HG03103 (cell line): ENCODE measurements at regions not wholly inside any gene's neighbourhood (a gene's known extent, or its start where the extent isn't known, plus 50 kb on each side); places are given as distances from the start of the nearest gene placed in this dataset.

ENCODE experiments used
- ATAC-seq: cut with Tn5 transposase; IDR thresholded peaks from one replicate; pipeline ENCODE4 v1.9.1; 2021; ENCODE audit warnings: low read depth; ENCODE audit not compliant: unreplicated experiment

- no peak for ATAC-seq
Measured at GRCh38 chr2:236317938-236318396, 53.8 kb upstream of the ASB18 start.

GRCh38 chr2:236318401-236318800 lies 54.2 kb upstream of the ASB18 start:
- ATAC-seq: no peak

- ATAC-seq: no peak
Measured at GRCh38 chr2:236319036-236319435, 54.8 kb upstream of the ASB18 start.

GRCh38 chr2:236321415-236321814 lies 57.2 kb upstream of the ASB18 start:
- ATAC-seq: no peak

GRCh38 chr2:236333417-236334121 lies 69.4 kb upstream of the ASB18 start:
- ATAC-seq: no peak

- ATAC-seq: no peak
Measured at GRCh38 chr2:236334122-236334876, 70.1 kb upstream of the ASB18 start.

- ATAC-seq: no peak
Measured at GRCh38 chr2:236335696-236336574, 71.7 kb upstream of the ASB18 start.

- ATAC-seq: no peak
Measured at GRCh38 chr2:236336575-236337464, 72.6 kb upstream of the ASB18 start.

- ATAC-seq: no peak
Measured at GRCh38 chr2:236337465-236338325, 73.5 kb upstream of the ASB18 start.

GRCh38 chr2:236338495-236339184 lies 74.4 kb upstream of the ASB18 start:
- no peak for ATAC-seq

- ATAC-seq: no peak
Measured at GRCh38 chr2:236340251-236340650, 76.0 kb upstream of the ASB18 start.

- ATAC-seq: no peak
Measured at GRCh38 chr2:236341067-236341466, 76.9 kb upstream of the ASB18 start.

- no peak for ATAC-seq
Measured at GRCh38 chr2:236341721-236342120, 77.5 kb upstream of the ASB18 start.

- ATAC-seq: no peak
Measured at GRCh38 chr2:236342507-236342906, 78.3 kb upstream of the ASB18 start.

GRCh38 chr2:236342951-236343350 lies 78.7 kb upstream of the ASB18 start:
- no peak for ATAC-seq

GRCh38 chr2:236343400-236344161 lies 79.4 kb upstream of the ASB18 start:
- ATAC-seq: no peak

GRCh38 chr2:236344446-236344845 lies 80.2 kb upstream of the ASB18 start:
- no peak for ATAC-seq
